OCI-LY3 (cell line): ENCODE measurements at regions not wholly inside any gene's neighbourhood (a gene's known extent, or its start where the extent isn't known, plus 50 kb on each side); places are given as distances from the start of the nearest gene placed in this dataset.

Experiments
- EZH2phosphoT487 ChIP-seq: fragments of 200-600 bp; shearing (Covaris generic); IDR thresholded peaks from 2 replicates; pipeline ENCODE4 v1.6.1; 2018; ENCODE audit warnings: antibody characterized with exemption, mixed run types, low read depth
- TF ChIP-seq, protein P1 (sequence below): fragments of 200-600, 300-600 bp; sonication (generic); IDR thresholded peaks from 2 replicates; pipeline ENCODE4 v1.5.1; 2014; ENCODE audit warnings: antibody characterized with exemption, low read length, low read depth

DNA sequence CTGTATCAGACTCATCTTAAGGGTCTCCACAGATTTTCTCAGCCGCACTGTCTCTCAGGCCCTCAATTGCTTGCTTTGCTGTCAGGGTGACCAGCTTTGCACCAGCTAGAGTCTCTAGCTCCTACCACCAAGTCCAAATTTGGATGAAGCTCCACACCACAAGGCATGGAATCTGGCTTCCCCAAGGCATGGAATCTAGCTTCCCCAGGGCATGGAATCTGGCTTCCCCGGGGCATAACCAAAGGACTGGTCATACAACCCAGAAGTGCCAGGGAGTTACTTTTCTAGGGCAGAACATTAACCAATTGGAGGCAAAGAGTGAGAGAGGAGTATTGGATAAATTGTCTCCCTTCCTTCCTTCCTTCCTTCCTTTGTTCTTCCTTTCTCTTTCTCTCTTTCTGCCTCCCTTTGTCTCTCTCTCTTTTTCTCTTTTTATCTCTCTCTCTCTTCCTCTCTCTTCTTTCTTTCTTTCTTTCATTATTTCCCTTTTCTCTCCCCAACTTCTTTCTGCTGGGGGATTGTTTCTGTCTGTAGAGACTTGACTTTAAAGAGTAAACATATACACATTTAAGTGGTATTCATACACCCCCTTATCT lies 76.9 kb upstream of the HAO2 start:
- TF ChIP-seq, protein P1, sequence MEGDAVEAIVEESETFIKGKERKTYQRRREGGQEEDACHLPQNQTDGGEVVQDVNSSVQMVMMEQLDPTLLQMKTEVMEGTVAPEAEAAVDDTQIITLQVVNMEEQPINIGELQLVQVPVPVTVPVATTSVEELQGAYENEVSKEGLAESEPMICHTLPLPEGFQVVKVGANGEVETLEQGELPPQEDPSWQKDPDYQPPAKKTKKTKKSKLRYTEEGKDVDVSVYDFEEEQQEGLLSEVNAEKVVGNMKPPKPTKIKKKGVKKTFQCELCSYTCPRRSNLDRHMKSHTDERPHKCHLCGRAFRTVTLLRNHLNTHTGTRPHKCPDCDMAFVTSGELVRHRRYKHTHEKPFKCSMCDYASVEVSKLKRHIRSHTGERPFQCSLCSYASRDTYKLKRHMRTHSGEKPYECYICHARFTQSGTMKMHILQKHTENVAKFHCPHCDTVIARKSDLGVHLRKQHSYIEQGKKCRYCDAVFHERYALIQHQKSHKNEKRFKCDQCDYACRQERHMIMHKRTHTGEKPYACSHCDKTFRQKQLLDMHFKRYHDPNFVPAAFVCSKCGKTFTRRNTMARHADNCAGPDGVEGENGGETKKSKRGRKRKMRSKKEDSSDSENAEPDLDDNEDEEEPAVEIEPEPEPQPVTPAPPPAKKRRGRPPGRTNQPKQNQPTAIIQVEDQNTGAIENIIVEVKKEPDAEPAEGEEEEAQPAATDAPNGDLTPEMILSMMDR = no peak
- no peak for TF ChIP-seq EZH2phosphoT487
